ENCODE measurements at regions not wholly inside any gene's neighbourhood (a gene's known extent, or its start where the extent isn't known, plus 50 kb on each side); places are given as distances from the start of the nearest gene placed in this dataset.

DNA sequence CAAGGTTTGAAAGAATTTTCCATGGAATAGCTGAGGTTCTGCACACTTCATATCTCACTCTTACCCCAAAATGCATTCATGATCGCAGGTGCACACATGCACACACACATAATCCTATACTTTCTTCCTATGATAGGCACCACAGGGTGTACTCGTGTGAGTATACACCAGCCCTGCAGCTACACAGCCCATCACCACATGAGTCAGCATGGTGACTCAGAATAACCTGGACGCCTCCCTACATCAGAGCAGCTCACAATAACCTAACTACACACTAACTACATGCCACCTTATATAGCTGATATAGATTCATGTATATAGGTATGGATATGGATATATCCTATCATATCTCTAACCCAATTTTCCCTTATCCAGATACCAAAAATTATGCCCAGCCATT, 850.2 kb upstream of the TMEM132C start:
- Histone ChIP-seq H3K4me2 (ENCODE audit: insufficient read depth, insufficient read length, low read length) (no peak overlapping the region), H2BK5ac (ENCODE audit: insufficient read length, low read length) (no peak overlapping the region), H3K23me2 (ENCODE audit: insufficient read length, low read depth, low read length, poor library complexity, severe bottlenecking) (no peaks in the 10 kb centered on the region), H2BK120ac (ENCODE audit: low read depth, low read length, poor library complexity, severe bottlenecking) (no peak overlapping the region), H2AFZ (ENCODE audit: low read length) (no peak overlapping the region), H3T11ph (ENCODE audit: low read length) (no peak overlapping the region), H3K9ac (ENCODE audit: extremely low read depth, insufficient read length, low read length) (no peak overlapping the region), H3K27me3 (ENCODE audit: insufficient read depth, low read length) (no peaks in the 10 kb centered on the region), H3K18ac (ENCODE audit: insufficient read length, low read depth, low read length) (no peak overlapping the region), H4K20me1 (ENCODE audit: control insufficient read depth, insufficient read depth, insufficient read length) (no peaks in the 10 kb centered on the region), H4K8ac (replicated peaks; ENCODE audit: insufficient read length, low read depth, low read length) (no peak overlapping the region), H3K79me1 (ENCODE audit: insufficient read depth, low read depth, low read length, poor library complexity, severe bottlenecking) (no peaks in the 10 kb centered on the region), H4K91ac (ENCODE audit: insufficient read length, low read depth, low read length) (no peak overlapping the region), H3K79me2 (ENCODE audit: insufficient read depth, low read length) (no peaks in the 10 kb centered on the region), H3K9me3 (ENCODE audit: control insufficient read depth, low read depth, low read length) (no peaks in the 10 kb centered on the region), H2AK5ac (ENCODE audit: insufficient read length, low read length) (no peak overlapping the region), H3K27ac (ENCODE audit: insufficient read length, low read depth, low read length) (no peak overlapping the region), H3K14ac (ENCODE audit: insufficient read depth, low read length) (no peak overlapping the region), H3K23ac (ENCODE audit: insufficient read length, low read depth, low read length) (no peak overlapping the region), H3K56ac (ENCODE audit: insufficient read length, low read depth, low read length) (no peak overlapping the region), H2BK12ac (ENCODE audit: insufficient read length, low read depth, low read length) (no peak overlapping the region), H3K4ac (ENCODE audit: low read depth, low read length) (no peak overlapping the region), H2BK20ac (ENCODE audit: low read depth, low read length, poor library complexity, severe bottlenecking) (no peak overlapping the region), H3K4me1 (ENCODE audit: insufficient read depth, low read length) (peaks cover 3% of the 10 kb centered on the region; the same call in 1 of the 2 replicates), H4K5ac (ENCODE audit: insufficient read length, low read depth, low read length) (no peak overlapping the region), H2BK15ac (ENCODE audit: low read depth, low read length) (no peak overlapping the region)
- H3K9me3 Mint-ChIP-seq: peaks cover 12 to 15% of the 10 kb centered on the region in 2 experiments
- no peak for DNase-seq
- peaks cover 20 to 21% of the 10 kb centered on the region in 2 experiments for H3K4me1 Mint-ChIP-seq
- TF ChIP-seq, protein P1, sequence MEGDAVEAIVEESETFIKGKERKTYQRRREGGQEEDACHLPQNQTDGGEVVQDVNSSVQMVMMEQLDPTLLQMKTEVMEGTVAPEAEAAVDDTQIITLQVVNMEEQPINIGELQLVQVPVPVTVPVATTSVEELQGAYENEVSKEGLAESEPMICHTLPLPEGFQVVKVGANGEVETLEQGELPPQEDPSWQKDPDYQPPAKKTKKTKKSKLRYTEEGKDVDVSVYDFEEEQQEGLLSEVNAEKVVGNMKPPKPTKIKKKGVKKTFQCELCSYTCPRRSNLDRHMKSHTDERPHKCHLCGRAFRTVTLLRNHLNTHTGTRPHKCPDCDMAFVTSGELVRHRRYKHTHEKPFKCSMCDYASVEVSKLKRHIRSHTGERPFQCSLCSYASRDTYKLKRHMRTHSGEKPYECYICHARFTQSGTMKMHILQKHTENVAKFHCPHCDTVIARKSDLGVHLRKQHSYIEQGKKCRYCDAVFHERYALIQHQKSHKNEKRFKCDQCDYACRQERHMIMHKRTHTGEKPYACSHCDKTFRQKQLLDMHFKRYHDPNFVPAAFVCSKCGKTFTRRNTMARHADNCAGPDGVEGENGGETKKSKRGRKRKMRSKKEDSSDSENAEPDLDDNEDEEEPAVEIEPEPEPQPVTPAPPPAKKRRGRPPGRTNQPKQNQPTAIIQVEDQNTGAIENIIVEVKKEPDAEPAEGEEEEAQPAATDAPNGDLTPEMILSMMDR (conservative IDR thresholded peaks at IDR 0.05): no peak
- no CpG with 5 or more reads among the region's 3 CpGs for WGBS (ENCODE audit: extremely low coverage, insufficient read length, low lambda C conversion rate)
- peak overlapping the region in 1 of 3 experiments; percentile 60; a peak in 2 of 7 replicates for H3K27ac Mint-ChIP-seq
- no peak overlapping the region for H3K4me3 Mint-ChIP-seq
- peaks cover 2% of the 10 kb centered on the region for H3K27me3 Mint-ChIP-seq (ENCODE audit: low read depth)
- peaks cover 4 to 8% (median 4%) of the 10 kb centered on the region in 3 experiments; a peak in 4 of 7 replicates for H3K36me3 Mint-ChIP-seq (ENCODE audit: insufficient read depth in 1 of 3, low read depth in 3 of 3)

All from H9 (cell line).